H9 (cell line): ENCODE measurements at regions not wholly inside any gene's neighbourhood (a gene's known extent, or its start where the extent isn't known, plus 50 kb on each side); places are given as distances from the start of the nearest gene placed in this dataset.

Source experiments
- DNase-seq: peaks from one replicate; pipeline ENCODE4 v3.0.0-alpha.2; 2017
- H2AFZ ChIP-seq: one replicate; pipeline ENCODE4 v1.6.1; 2013; ENCODE audit warnings: mild to moderate bottlenecking, low read length, control low read depth, moderate library complexity
- H2AK5ac ChIP-seq: 2 replicates; pipeline ENCODE4 v1.6.1; 2013; ENCODE audit warnings: low read length, control low read depth, mixed read lengths; ENCODE audit not compliant: insufficient read length
- H2BK120ac ChIP-seq: one replicate; pipeline ENCODE4 v1.6.1; 2013; ENCODE audit warnings: low read depth, mild to moderate bottlenecking, low read length, control low read depth, inconsistent platforms; ENCODE audit not compliant: poor library complexity, severe bottlenecking
- H2BK12ac ChIP-seq: 2 replicates; pipeline ENCODE4 v1.6.1; 2013; ENCODE audit warnings: low read length, control low read depth, mixed read lengths, low read depth; ENCODE audit not compliant: insufficient read length
- H2BK15ac ChIP-seq: 2 replicates; pipeline ENCODE4 v1.6.1; 2013; ENCODE audit warnings: low read depth, low read length, control low read depth
- H2BK20ac ChIP-seq: one replicate; pipeline ENCODE4 v1.6.1; 2013; ENCODE audit warnings: low read depth, mild to moderate bottlenecking, low read length, control low read depth, inconsistent platforms; ENCODE audit not compliant: poor library complexity, severe bottlenecking
- H2BK5ac ChIP-seq: 2 replicates; pipeline ENCODE4 v1.6.1; 2013; ENCODE audit warnings: low read length, control low read depth, mixed read lengths; ENCODE audit not compliant: insufficient read length
- H3K14ac ChIP-seq: 2 replicates; pipeline ENCODE4 v1.6.1; 2013; ENCODE audit warnings: low read length, control low read depth; ENCODE audit not compliant: insufficient read depth
- H3K18ac ChIP-seq: 2 replicates; pipeline ENCODE4 v1.6.1; 2013; ENCODE audit warnings: low read depth, mild to moderate bottlenecking, mixed read lengths, low read length, control low read depth; ENCODE audit not compliant: insufficient read length
- H3K23ac ChIP-seq: 2 replicates; pipeline ENCODE4 v1.6.1; 2013; ENCODE audit warnings: low read length, control low read depth, mixed read lengths, low read depth; ENCODE audit not compliant: insufficient read length
- H3K23me2 ChIP-seq: 2 replicates; pipeline ENCODE4 v1.6.1; 2013; ENCODE audit warnings: low read depth, mild to moderate bottlenecking, mixed read lengths, low read length, control low read depth; ENCODE audit not compliant: insufficient read length, poor library complexity, severe bottlenecking
- H3K27ac ChIP-seq: 2 replicates; pipeline ENCODE4 v1.5.1; 2013; ENCODE audit warnings: low read length, control low read depth, mixed read lengths, low read depth; ENCODE audit not compliant: insufficient read length
- H3K27me3 ChIP-seq: 2 replicates; pipeline ENCODE4 v1.6.1; 2013; ENCODE audit warnings: low read length, control low read depth, inconsistent platforms; ENCODE audit not compliant: insufficient read depth
- H3K4ac ChIP-seq: 2 replicates; pipeline ENCODE4 v1.6.1; 2013; ENCODE audit warnings: low read depth, mild to moderate bottlenecking, control low read depth, inconsistent platforms, low read length, moderate library complexity
- H3K4me1 ChIP-seq: 2 replicates; pipeline ENCODE4 v1.6.1; 2013; ENCODE audit warnings: low read length, control low read depth, inconsistent platforms; ENCODE audit not compliant: insufficient read depth
- H3K4me2 ChIP-seq: 2 replicates; pipeline ENCODE4 v1.6.1; 2013; ENCODE audit warnings: low read length, control low read depth, mixed read lengths; ENCODE audit not compliant: insufficient read length, insufficient read depth
- H3K56ac ChIP-seq: 2 replicates; pipeline ENCODE4 v1.6.1; 2013; ENCODE audit warnings: low read depth, mild to moderate bottlenecking, mixed read lengths, low read length, control low read depth; ENCODE audit not compliant: insufficient read length
- H3K79me1 ChIP-seq: 2 replicates; pipeline ENCODE4 v1.6.1; 2013; ENCODE audit warnings: low read depth, mild to moderate bottlenecking, moderate library complexity, low read length, control low read depth, inconsistent platforms; ENCODE audit not compliant: insufficient read depth, poor library complexity, severe bottlenecking
- H3K79me2 ChIP-seq: 2 replicates; pipeline ENCODE4 v1.6.1; 2013; ENCODE audit warnings: low read length, control low read depth, inconsistent platforms; ENCODE audit not compliant: insufficient read depth
- H3K9ac ChIP-seq: 2 replicates; pipeline ENCODE4 v1.6.1; 2013; ENCODE audit warnings: low read length, control low read depth, mixed read lengths; ENCODE audit not compliant: insufficient read length; ENCODE audit errors: extremely low read depth
- H3K9me3 ChIP-seq: one replicate; pipeline ENCODE4 v1.6.1; 2013; ENCODE audit warnings: low read depth, low read length, inconsistent platforms; ENCODE audit not compliant: control insufficient read depth
- H3T11ph ChIP-seq: one replicate; pipeline ENCODE4 v1.6.1; 2013; ENCODE audit warnings: mild to moderate bottlenecking, low read length, control low read depth, inconsistent platforms
- H4K20me1 ChIP-seq: one replicate; pipeline ENCODE4 v1.6.1; 2013; ENCODE audit not compliant: control insufficient read depth, insufficient read length, insufficient read depth
- H4K5ac ChIP-seq: 2 replicates; pipeline ENCODE4 v1.6.1; 2013; ENCODE audit warnings: low read depth, mild to moderate bottlenecking, mixed read lengths, low read length, control low read depth; ENCODE audit not compliant: insufficient read length
- H4K8ac ChIP-seq: replicated peaks from 2 replicates; pipeline ENCODE4 v1.6.1; 2013; ENCODE audit warnings: low read length, control low read depth, mixed read lengths, low read depth; ENCODE audit not compliant: insufficient read length
- H4K91ac ChIP-seq: 2 replicates; pipeline ENCODE4 v1.6.1; 2013; ENCODE audit warnings: low read depth, mild to moderate bottlenecking, moderate library complexity, mixed read lengths, low read length, control low read depth; ENCODE audit not compliant: insufficient read length
- H3K27ac Mint-ChIP-seq, 3 experiments: 2 replicates in 2 of 3; 3 replicates in 1 of 3; pipeline ENCODE4 v1.8.0; 2020 to 2021; ENCODE audit warnings: mixed read lengths in 3 of 3, mild to moderate bottlenecking in 1 of 3, moderate library complexity in 1 of 3
- H3K27me3 Mint-ChIP-seq: 2 replicates; pipeline ENCODE4 v1.8.0; 2021; ENCODE audit warnings: low read depth, mild to moderate bottlenecking, moderate library complexity, mixed read lengths
- H3K36me3 Mint-ChIP-seq, 3 experiments: 2 replicates in 2 of 3; 3 replicates in 1 of 3; pipeline ENCODE4 v1.8.0; 2020 to 2021; ENCODE audit warnings: low read depth in 3 of 3, mixed read lengths in 3 of 3; ENCODE audit not compliant: insufficient read depth in 1 of 3
- H3K4me1 Mint-ChIP-seq, 2 experiments: 2 replicates each; pipeline ENCODE4 v1.8.0; 2020; ENCODE audit warnings: mixed read lengths in 2 of 2
- H3K4me3 Mint-ChIP-seq, 2 experiments: 2 replicates in 1 of 2; 3 replicates in 1 of 2; pipeline ENCODE4 v1.8.0; 2020 to 2021; ENCODE audit warnings: mild to moderate bottlenecking in 2 of 2, mixed read lengths in 2 of 2, moderate library complexity in 1 of 2
- H3K9me3 Mint-ChIP-seq, 2 experiments: 2 replicates in 1 of 2; 3 replicates in 1 of 2; pipeline ENCODE4 v1.8.0; 2020; ENCODE audit warnings: mild to moderate bottlenecking in 2 of 2, mixed read lengths in 2 of 2, moderate library complexity in 1 of 2
- WGBS: extraction: QIAGEN DNeasy Blood & Tissue Kit; methylation state at CpG from one replicate; pipeline ENCODE4 v1.1.7; 2013; ENCODE audit warnings: missing lambda C conversion rate, low lambda C conversion rate, mixed read lengths; ENCODE audit not compliant: insufficient read length; ENCODE audit errors: extremely low coverage; 5-methylcytosine and 5-hydroxymethylcytosine counted together
- TF ChIP-seq, protein P1 (sequence below): fragments of 200-600 bp; sonication (generic); conservative IDR thresholded peaks from 3 replicates; pipeline ENCODE4 v1.8.0; 2021; ENCODE audit warnings: antibody characterized with exemption, mild to moderate bottlenecking

DNA sequence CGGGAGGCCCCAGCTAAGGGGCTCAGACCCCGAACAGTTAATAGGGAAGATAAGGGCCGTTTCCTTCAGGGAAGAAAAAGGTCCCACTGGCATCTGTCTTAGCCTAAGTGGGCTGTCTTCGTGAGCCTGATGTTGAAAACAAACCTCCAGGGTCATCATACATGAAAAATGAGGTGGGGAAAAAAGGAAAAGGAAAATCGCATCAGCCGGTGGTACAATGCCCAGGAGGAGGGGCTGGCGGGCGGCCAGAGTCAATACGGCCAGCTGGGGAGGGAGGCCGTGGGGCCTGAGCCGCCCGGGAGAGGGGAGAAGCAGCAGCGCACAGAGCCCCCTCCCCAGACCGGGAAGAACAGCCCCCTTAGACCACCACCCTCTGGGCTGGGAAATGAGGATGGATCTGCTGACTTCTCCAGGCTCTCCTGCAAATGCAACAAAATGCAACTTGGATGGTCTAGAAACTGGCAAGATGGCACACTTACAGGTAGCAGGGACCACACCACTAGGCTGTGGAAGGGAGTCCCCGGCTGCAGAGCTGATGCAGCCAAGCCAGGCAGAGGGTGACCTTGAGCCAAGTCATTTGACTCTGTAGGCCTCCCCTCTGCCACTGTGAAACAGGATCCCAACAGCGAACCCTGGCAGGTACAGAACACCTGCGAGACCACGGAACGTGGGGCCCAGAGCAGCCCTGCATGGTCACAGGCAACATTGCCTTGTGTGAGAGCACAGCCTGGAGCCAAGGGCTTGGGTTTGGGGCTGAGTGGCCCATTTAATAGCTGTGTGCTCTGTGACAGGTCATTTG, 448.5 kb downstream of the SOX9 start:
- Mint-ChIP-seq H3K27ac (no peak overlapping the region; a peak in 1 of 7 replicates), H3K27me3 (peaks cover 6% of the 10 kb centered on the region), H3K4me3 (no peak overlapping the region), H3K4me1 (peaks cover 3 to 14% of the 10 kb centered on the region in 2 experiments; a peak in 3 of 4 replicates), H3K36me3 (no peaks in the 10 kb centered on the region), H3K9me3 (no peaks in the 10 kb centered on the region)
- no peak overlapping the region for H2BK120ac ChIP-seq
- no peak overlapping the region for H2BK20ac ChIP-seq
- no peak overlapping the region for H4K8ac ChIP-seq
- H3K56ac ChIP-seq, result no peak overlapping the region
- H3K9ac ChIP-seq, result no peak overlapping the region
- TF ChIP-seq, protein P1, sequence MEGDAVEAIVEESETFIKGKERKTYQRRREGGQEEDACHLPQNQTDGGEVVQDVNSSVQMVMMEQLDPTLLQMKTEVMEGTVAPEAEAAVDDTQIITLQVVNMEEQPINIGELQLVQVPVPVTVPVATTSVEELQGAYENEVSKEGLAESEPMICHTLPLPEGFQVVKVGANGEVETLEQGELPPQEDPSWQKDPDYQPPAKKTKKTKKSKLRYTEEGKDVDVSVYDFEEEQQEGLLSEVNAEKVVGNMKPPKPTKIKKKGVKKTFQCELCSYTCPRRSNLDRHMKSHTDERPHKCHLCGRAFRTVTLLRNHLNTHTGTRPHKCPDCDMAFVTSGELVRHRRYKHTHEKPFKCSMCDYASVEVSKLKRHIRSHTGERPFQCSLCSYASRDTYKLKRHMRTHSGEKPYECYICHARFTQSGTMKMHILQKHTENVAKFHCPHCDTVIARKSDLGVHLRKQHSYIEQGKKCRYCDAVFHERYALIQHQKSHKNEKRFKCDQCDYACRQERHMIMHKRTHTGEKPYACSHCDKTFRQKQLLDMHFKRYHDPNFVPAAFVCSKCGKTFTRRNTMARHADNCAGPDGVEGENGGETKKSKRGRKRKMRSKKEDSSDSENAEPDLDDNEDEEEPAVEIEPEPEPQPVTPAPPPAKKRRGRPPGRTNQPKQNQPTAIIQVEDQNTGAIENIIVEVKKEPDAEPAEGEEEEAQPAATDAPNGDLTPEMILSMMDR, result no peak
- no peak overlapping the region for H4K5ac ChIP-seq
- no peak overlapping the region for H2AFZ ChIP-seq
- H3K79me1 ChIP-seq, result no peaks in the 10 kb centered on the region
- no peaks in the 10 kb centered on the region for H3K4me1 ChIP-seq
- H3K27ac ChIP-seq, result no peak overlapping the region
- DNase-seq, result no peak
- no peak overlapping the region for H2BK15ac ChIP-seq
- H4K20me1 ChIP-seq, result peaks cover 2% of the 10 kb centered on the region
- no peak overlapping the region for H2AK5ac ChIP-seq
- H4K91ac ChIP-seq, result no peak overlapping the region
- no peak overlapping the region for H2BK12ac ChIP-seq
- H2BK5ac ChIP-seq, result no peak overlapping the region
- H3K4ac ChIP-seq, result no peak overlapping the region
- no peaks in the 10 kb centered on the region for H3K27me3 ChIP-seq
- no peaks in the 10 kb centered on the region for H3K79me2 ChIP-seq
- H3K14ac ChIP-seq, result no peak overlapping the region; the same call in 1 of the 2 replicates
- no peak overlapping the region for H3K4me2 ChIP-seq
- no peak overlapping the region for H3T11ph ChIP-seq
- H3K23ac ChIP-seq, result no peak overlapping the region
- no peak overlapping the region for H3K18ac ChIP-seq
- H3K23me2 ChIP-seq, result no peaks in the 10 kb centered on the region
- no CpG with 5 or more reads among the region's 19 CpGs for WGBS
- no peaks in the 10 kb centered on the region for H3K9me3 ChIP-seq
